Testis (tissue), 2 donors: ENCODE measurements at regions not wholly inside any gene's neighbourhood (a gene's known extent, or its start where the extent isn't known, plus 50 kb on each side); places are given as distances from the start of the nearest gene placed in this dataset.

Source experiments
- DNase-seq: peaks from one replicate; pipeline ENCODE4 v3.0.0-alpha.2; 2019
- H3K27ac ChIP-seq, 2 donors: fragments of 200-600 bp; sonication (generic); one replicate each; pipeline ENCODE4 v1.5.1; 2019
- H3K27me3 ChIP-seq: fragments of 200-600 bp; sonication (generic); one replicate; pipeline ENCODE4 v1.5.1; 2019
- H3K36me3 ChIP-seq: fragments of 200-600 bp; sonication (generic); one replicate; pipeline ENCODE4 v1.5.1; 2017; ENCODE audit warnings: low read depth; ENCODE audit errors: missing control alignments
- H3K4me1 ChIP-seq: fragments of 200-600 bp; sonication (generic); one replicate; pipeline ENCODE4 v1.5.1; 2019
- H3K4me3 ChIP-seq, 2 donors: fragments of 200-600 bp; sonication (generic); one replicate each; pipeline ENCODE4 v1.5.1; 2017 to 2019
- H3K9me3 ChIP-seq: fragments of 200-600 bp; sonication (generic); one replicate; pipeline ENCODE4 v1.5.1; 2017
- CTCF ChIP-seq, 3 experiments: fragments of 450-650 bp in 2 of 3; fragments of 200-600 bp in 1 of 3; sonication (generic) in 1 of 3; IDR thresholded peaks; one replicate each; pipeline ENCODE4 v1.5.1; 2016 to 2019; ENCODE audit warnings: antibody characterized with exemption in 3 of 3, mild to moderate bottlenecking in 2 of 3, moderate library complexity in 1 of 3
- POLR2A ChIP-seq: fragments of 450-650 bp; IDR thresholded peaks from one replicate; pipeline ENCODE4 v1.6.1; 2017; ENCODE audit warnings: antibody characterized with exemption, mild to moderate bottlenecking, moderate library complexity
- WGBS, 2 donors: methylation state at CpG; one replicate each; pipeline ENCODE4 v1.1.5; 2018; 5-methylcytosine and 5-hydroxymethylcytosine counted together
- intact Hi-C: fragments of 100-400 bp; cut with DNase I; formaldehyde crosslinking; loops from one replicate; pipeline ENCODE4 v1.15.1; 2023; ENCODE audit warnings: low total_unique reads

DNA sequence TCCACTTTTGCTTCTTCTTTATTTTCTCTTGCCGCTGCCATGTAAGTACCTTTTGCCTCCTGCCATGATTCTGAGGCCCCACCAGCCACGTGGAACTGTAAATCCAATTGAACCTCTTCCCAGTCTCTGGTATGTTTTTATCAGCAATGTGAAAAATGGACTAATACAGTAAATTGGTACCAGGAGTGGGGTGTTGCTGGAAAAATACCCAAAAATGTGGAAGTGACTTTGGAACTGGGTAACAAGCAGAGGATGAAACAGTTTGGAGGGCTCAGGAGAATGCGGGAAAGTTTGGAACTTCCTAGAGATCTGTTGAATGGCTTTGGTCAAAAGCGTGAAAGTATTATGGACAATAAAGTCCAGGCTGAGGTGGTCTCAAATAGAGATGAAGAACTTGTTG, 670.3 kb upstream of the ZWINT start:
- Histone ChIP-seq H3K9me3 (no peaks in the 10 kb centered on the region), H3K4me3 (no peak overlapping the region), H3K27ac (no peak overlapping the region), H3K4me1 (no peaks in the 10 kb centered on the region), H3K27me3 (no peaks in the 10 kb centered on the region), H3K36me3 (no peaks in the 10 kb centered on the region)
- 80 to 87% methylated on average over 4 of the region's 4 CpGs for WGBS, 2 donors
- TF ChIP-seq POLR2A (no peak), CTCF (IDR thresholded peaks at IDR 0.05) (no peak)
- DNase-seq: no peak
- intact Hi-C loops: no loop called here

DNA sequence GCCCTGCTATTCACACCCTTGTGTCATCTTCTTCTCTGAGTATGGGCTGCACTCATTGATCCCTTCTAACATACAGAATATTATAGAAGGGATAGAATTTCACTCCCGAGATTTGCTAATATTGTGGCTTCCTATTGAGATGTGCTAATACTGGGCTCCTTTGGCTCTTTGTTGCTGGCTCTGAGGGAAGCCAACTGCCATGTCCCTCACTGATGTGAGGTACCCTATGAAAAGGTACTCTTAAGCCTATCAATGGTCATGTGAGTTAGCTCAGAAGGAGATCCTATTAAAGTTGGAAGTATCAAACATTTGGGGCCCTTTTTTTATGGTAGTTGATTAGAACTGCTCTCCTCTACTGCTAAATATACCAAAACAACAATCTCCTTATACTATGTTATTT, 665.2 kb upstream of the ZWINT start:
- no peaks in the 10 kb centered on the region for H3K9me3 ChIP-seq
- no peaks in the 10 kb centered on the region for H3K36me3 ChIP-seq
- H3K27ac ChIP-seq: no peak overlapping the region
- no peak overlapping the region for H3K4me3 ChIP-seq
- H3K4me1 ChIP-seq: no peaks in the 10 kb centered on the region
- TF ChIP-seq CTCF (IDR thresholded peaks at IDR 0.05) (no peak), POLR2A (no peak)
- H3K27me3 ChIP-seq: no peaks in the 10 kb centered on the region
- WGBS, 2 donors: 82 to 87% methylated on average over 1 of the region's 1 CpG
- no peak for DNase-seq
- intact Hi-C loops: no loop called here

DNA sequence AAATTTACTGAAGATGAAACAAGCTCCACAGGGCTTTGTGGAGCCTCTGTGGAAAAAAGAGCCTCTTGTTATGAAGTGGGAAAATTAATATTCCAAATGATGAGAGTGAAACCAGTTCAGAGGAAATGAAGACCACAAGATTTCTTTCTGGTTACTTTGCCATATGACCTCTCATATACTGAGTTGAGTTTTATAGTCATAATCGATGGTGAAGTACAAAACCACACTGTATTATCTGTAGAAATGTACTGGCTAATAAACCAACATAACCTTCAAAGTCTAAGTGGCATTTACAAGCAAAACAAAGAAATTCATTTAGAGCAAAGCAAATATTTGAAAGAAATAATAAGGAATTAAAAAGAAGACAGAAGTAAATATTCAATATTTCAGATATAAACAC, 662.6 kb upstream of the ZWINT start:
- H3K9me3 ChIP-seq: no peaks in the 10 kb centered on the region
- DNase-seq: no peak
- no peaks in the 10 kb centered on the region for H3K27me3 ChIP-seq
- WGBS, 2 donors: 63 to 74% methylated on average over 1 of the region's 1 CpG
- no peak overlapping the region for H3K27ac ChIP-seq
- H3K4me3 ChIP-seq: no peak overlapping the region
- intact Hi-C loops: no loop called here
- TF ChIP-seq CTCF (IDR thresholded peaks at IDR 0.05): no peak
- TF ChIP-seq POLR2A: no peak
- no peaks in the 10 kb centered on the region for H3K36me3 ChIP-seq
- no peaks in the 10 kb centered on the region for H3K4me1 ChIP-seq

DNA sequence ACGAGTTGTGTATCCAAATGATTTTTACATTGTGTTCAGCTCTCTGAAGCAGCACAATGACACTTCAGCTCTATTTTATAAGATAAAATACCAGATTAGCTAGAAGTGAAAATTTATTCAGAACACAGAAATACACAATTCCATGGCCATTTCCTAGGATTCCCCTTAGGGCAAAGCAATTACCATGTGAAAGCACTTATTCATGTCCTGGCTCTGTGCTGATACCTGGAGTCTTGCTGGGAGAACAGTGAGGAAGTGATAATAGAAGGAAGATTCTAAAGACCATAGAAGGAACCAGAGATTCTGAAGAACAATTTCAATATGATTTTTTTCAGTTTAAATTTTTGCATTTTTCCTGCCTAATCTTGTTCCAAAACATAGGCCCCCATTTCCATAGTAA, 657.4 kb upstream of the ZWINT start:
- Histone ChIP-seq H3K27ac (no peak overlapping the region), H3K36me3 (no peaks in the 10 kb centered on the region), H3K9me3 (no peaks in the 10 kb centered on the region), H3K4me1 (no peaks in the 10 kb centered on the region), H3K27me3 (no peaks in the 10 kb centered on the region), H3K4me3 (no peak overlapping the region)
- no peak for TF ChIP-seq POLR2A
- TF ChIP-seq CTCF (IDR thresholded peaks at IDR 0.05): no peak
- no peak for DNase-seq
- intact Hi-C loops: no loop called here
- WGBS, 2 donors: 31 to 33% methylated on average over 1 of the region's 1 CpG

- 82 to 88% methylated on average over 7 of the region's 7 CpGs for WGBS, 2 donors
Observed at GRCh38 chr10:57017356-57018037, 656.4 kb upstream of the ZWINT start.

More at GRCh38 chr10:57017356-57018037, 656.4 kb upstream of the ZWINT start:
- no peaks in the 10 kb centered on the region for H3K27me3 ChIP-seq
- H3K36me3 ChIP-seq: no peaks in the 10 kb centered on the region
- intact Hi-C loops: no loop called here
- TF ChIP-seq POLR2A: no peak
- no peak for TF ChIP-seq CTCF (IDR thresholded peaks at IDR 0.05)
- H3K4me3 ChIP-seq: no peak overlapping the region
- H3K9me3 ChIP-seq: no peaks in the 10 kb centered on the region
- DNase-seq: no peak
- H3K27ac ChIP-seq: no peak overlapping the region
- no peaks in the 10 kb centered on the region for H3K4me1 ChIP-seq
